Osteocyte (in vitro differentiated cells): ENCODE measurements at regions not wholly inside any gene's neighbourhood (a gene's known extent, or its start where the extent isn't known, plus 50 kb on each side); places are given as distances from the start of the nearest gene placed in this dataset.

Experiments
- DNase-seq: peaks from one replicate; pipeline ENCODE4 v3.0.0; 2021; ENCODE audit warnings: mixed read lengths; ENCODE audit not compliant: unreplicated experiment; ENCODE audit errors: extremely low spot score
- H3K27ac Mint-ChIP-seq: one replicate; pipeline ENCODE4 v1.8.0; 2021; ENCODE audit warnings: mild to moderate bottlenecking, mixed read lengths; ENCODE audit not compliant: unreplicated experiment
- H3K27me3 Mint-ChIP-seq: one replicate; pipeline ENCODE4 v1.8.0; 2021; ENCODE audit warnings: mixed read lengths; ENCODE audit not compliant: unreplicated experiment
- H3K36me3 Mint-ChIP-seq: one replicate; pipeline ENCODE4 v1.8.0; 2021; ENCODE audit warnings: mixed read lengths; ENCODE audit not compliant: unreplicated experiment
- H3K4me1 Mint-ChIP-seq: one replicate; pipeline ENCODE4 v1.8.0; 2021; ENCODE audit warnings: mixed read lengths; ENCODE audit not compliant: unreplicated experiment
- H3K4me3 Mint-ChIP-seq: one replicate; pipeline ENCODE4 v1.8.0; 2021; ENCODE audit warnings: mild to moderate bottlenecking, moderate library complexity, mixed read lengths; ENCODE audit not compliant: unreplicated experiment
- H3K9me3 Mint-ChIP-seq: one replicate; pipeline ENCODE4 v1.8.0; 2021; ENCODE audit warnings: mixed read lengths; ENCODE audit not compliant: unreplicated experiment
- CTCF ChIP-seq: fragments of 200-600 bp; sonication (generic); IDR thresholded peaks from 2 replicates; pipeline ENCODE4 v1.5.0; 2021; ENCODE audit warnings: antibody characterized with exemption, mild to moderate bottlenecking, moderate library complexity

DNA sequence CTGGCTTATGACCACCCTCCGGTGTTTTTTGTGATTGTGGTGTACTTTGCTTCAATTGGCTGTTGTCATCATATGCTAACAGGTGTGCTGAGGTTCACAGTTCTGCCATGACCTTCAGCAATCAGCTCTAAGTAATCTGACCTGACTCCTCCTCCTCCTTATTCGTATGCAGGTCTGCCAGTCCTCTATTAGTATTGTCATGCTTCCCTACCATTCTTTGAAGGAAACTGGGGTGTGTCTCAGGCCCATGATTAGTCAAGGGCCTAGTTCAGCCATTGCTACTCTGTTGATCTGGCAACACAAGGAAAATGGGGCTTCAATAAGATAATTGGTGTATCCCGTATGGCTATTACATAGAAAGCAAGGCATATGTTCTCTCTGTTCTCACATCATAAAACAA is 332.3 kb upstream of the DPYD start:
- no peak for TF ChIP-seq CTCF
- Mint-ChIP-seq H3K27me3 (no peaks in the 10 kb centered on the region), H3K4me1 (no peaks in the 10 kb centered on the region), H3K27ac (no peak overlapping the region), H3K9me3 (peaks cover 21% of the 10 kb centered on the region), H3K4me3 (no peak overlapping the region), H3K36me3 (peaks cover 8% of the 10 kb centered on the region)
- no peak for DNase-seq

GRCh38 chr1:98251497-98251896 is 330.7 kb upstream of the DPYD start:
- DNase-seq = no peak
- Mint-ChIP-seq H3K27me3 (no peaks in the 10 kb centered on the region), H3K4me1 (no peaks in the 10 kb centered on the region), H3K4me3 (no peak overlapping the region), H3K27ac (no peak overlapping the region), H3K36me3 (peaks cover 6% of the 10 kb centered on the region), H3K9me3 (peaks cover 11% of the 10 kb centered on the region)
- TF ChIP-seq CTCF = no peak

GRCh38 chr1:98232678-98233077 is 311.8 kb upstream of the DPYD start:
- TF ChIP-seq CTCF = no peak
- H3K9me3 Mint-ChIP-seq = peaks cover 49% of the 10 kb centered on the region
- no peak overlapping the region for H3K27ac Mint-ChIP-seq
- peaks cover 10% of the 10 kb centered on the region for H3K36me3 Mint-ChIP-seq
- no peaks in the 10 kb centered on the region for H3K4me1 Mint-ChIP-seq
- no peak overlapping the region for H3K4me3 Mint-ChIP-seq
- no peak for DNase-seq
- H3K27me3 Mint-ChIP-seq = no peaks in the 10 kb centered on the region

DNA sequence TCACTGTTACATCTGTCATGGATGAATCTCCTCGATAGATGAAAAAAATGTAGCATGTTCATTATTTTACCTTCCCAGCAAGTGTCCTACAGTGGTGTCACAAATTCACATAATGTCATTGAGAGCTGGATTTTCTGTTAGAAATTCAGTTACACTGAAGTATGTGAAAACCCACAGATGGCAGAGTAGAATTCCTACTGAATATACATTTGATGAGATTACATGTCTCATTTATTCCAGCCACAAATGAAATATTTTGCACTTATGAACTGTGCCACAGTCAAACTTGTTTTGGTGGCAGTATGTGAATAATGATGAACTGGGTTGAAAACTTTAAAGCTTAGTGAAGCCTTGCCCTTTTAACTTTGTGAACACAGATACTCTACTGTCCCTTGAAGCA is 301.9 kb upstream of the DPYD start:
- TF ChIP-seq CTCF = no peak
- H3K9me3 Mint-ChIP-seq = peaks cover 3% of the 10 kb centered on the region
- H3K27ac Mint-ChIP-seq = no peak overlapping the region
- peaks cover 4% of the 10 kb centered on the region for H3K4me1 Mint-ChIP-seq
- no peak overlapping the region for H3K4me3 Mint-ChIP-seq
- DNase-seq = no peak
- H3K27me3 Mint-ChIP-seq = no peaks in the 10 kb centered on the region
- no peaks in the 10 kb centered on the region for H3K36me3 Mint-ChIP-seq

DNA sequence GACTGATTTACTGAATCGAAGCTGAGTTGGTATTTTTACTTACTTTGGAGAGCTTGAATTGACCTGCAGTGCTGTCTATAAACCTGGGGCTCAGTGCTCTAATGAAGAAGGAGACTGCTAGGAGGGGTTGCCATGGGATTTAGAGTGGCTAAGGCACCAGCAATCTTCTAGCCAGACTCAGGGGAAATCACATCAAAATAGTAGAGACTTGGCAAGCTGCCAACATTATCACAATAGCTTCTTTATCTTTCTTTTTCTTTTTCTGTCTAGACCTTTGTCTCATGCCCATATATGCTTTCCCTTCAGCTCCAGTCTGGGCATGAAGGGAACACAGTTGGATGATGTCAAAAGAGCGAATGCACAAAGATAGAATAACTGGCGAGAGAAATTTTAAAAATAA is 301.1 kb upstream of the DPYD start:
- Mint-ChIP-seq H3K9me3 (no peaks in the 10 kb centered on the region), H3K27ac (no peak overlapping the region), H3K27me3 (no peaks in the 10 kb centered on the region), H3K4me1 (peaks cover 3% of the 10 kb centered on the region), H3K4me3 (no peak overlapping the region), H3K36me3 (no peaks in the 10 kb centered on the region)
- DNase-seq = no peak
- no peak for TF ChIP-seq CTCF
